Erythroblast (primary cell): ENCODE measurements at regions not wholly inside any gene's neighbourhood (a gene's known extent, or its start where the extent isn't known, plus 50 kb on each side); places are given as distances from the start of the nearest gene placed in this dataset.

Experiments
- GATA1 ChIP-seq: IDR thresholded peaks from 2 replicates; pipeline ENCODE4 v1.6.1; 2011; ENCODE audit warnings: low read depth, mild to moderate bottlenecking, control low read depth, low read length, moderate library complexity
- POLR2A ChIP-seq: IDR thresholded peaks from 2 replicates; pipeline ENCODE4 v1.6.1; 2011; ENCODE audit warnings: mild to moderate bottlenecking, low read length

GRCh38 chr5:68088302-68088701 lies 127.3 kb upstream of the PIK3R1 start:
- TF ChIP-seq POLR2A (no peak), GATA1 (no peak)
